CD14-positive monocyte (primary cell): ENCODE measurements at regions not wholly inside any gene's neighbourhood (a gene's known extent, or its start where the extent isn't known, plus 50 kb on each side); places are given as distances from the start of the nearest gene placed in this dataset.

ENCODE experiments used
- DNase-seq, 3 donors: peaks; one replicate each; pipeline ENCODE4 v3.0.0-alpha.2; 2011 to 2022
- H2AFZ ChIP-seq: 2 replicates; pipeline ENCODE4 v1.6.0; 2012; ENCODE audit warnings: mild to moderate bottlenecking, low read depth, low read length, inconsistent platforms; ENCODE audit not compliant: insufficient read depth, poor library complexity, severe bottlenecking
- H3K27ac ChIP-seq, 2 donors: 1 replicate in 1 of 2; 2 replicates in 1 of 2; pipeline ENCODE4 v1.5.1; 2012 to 2013; ENCODE audit warnings: low read length in 2 of 2, control low read depth in 1 of 2, inconsistent platforms in 1 of 2, low read depth in 1 of 2, mild to moderate bottlenecking in 1 of 2
- H3K27me3 ChIP-seq, 2 donors: one replicate each; pipeline versions ENCODE4 v1.6.0 to v1.6.1; 2011 to 2013; ENCODE audit warnings: low read length in 2 of 2; ENCODE audit not compliant: control insufficient read depth in 2 of 2, insufficient read depth in 2 of 2
- H3K36me3 ChIP-seq, 2 donors: replicated peaks in 1 of 2; 1 replicate in 1 of 2; 2 replicates in 1 of 2; pipeline versions ENCODE4 v1.5.1 to v1.6.1; 2012 to 2013; ENCODE audit warnings: low read length in 2 of 2, control low read depth in 1 of 2, inconsistent platforms in 1 of 2, mild to moderate bottlenecking in 1 of 2; ENCODE audit not compliant: insufficient read depth in 2 of 2, control insufficient read depth in 1 of 2
- H3K4me1 ChIP-seq, 2 donors: 1 replicate in 1 of 2; 2 replicates in 1 of 2; pipeline versions ENCODE4 v1.5.1 to v1.6.1; 2012 to 2013; ENCODE audit warnings: low read length in 2 of 2, control low read depth in 1 of 2, inconsistent platforms in 1 of 2, mild to moderate bottlenecking in 1 of 2, moderate library complexity in 1 of 2; ENCODE audit not compliant: insufficient read depth in 2 of 2, control insufficient read depth in 1 of 2
- H3K4me2 ChIP-seq: replicated peaks from 2 replicates; pipeline ENCODE3; 2012; ENCODE audit warnings: low read length, moderate library complexity, mild to moderate bottlenecking; ENCODE audit not compliant: poor library complexity, severe bottlenecking; ENCODE audit errors: extremely low read depth
- H3K4me3 ChIP-seq, 3 experiments: fragments of 200-600 bp in 1 of 3; sonication (generic) in 1 of 3; replicated peaks in 1 of 3; 1 replicate in 2 of 3; 2 replicates in 1 of 3; pipeline ENCODE4 v1.5.1; 2011 to 2013; ENCODE audit warnings: low read length in 3 of 3, mild to moderate bottlenecking in 3 of 3, control low read depth in 2 of 3, low read depth in 2 of 3, inconsistent platforms in 1 of 3, moderate library complexity in 1 of 3
- H3K79me2 ChIP-seq: 2 replicates; pipeline ENCODE4 v1.6.0; 2012; ENCODE audit warnings: mild to moderate bottlenecking, control low read depth, inconsistent platforms, low read length, moderate library complexity; ENCODE audit not compliant: insufficient read depth
- H3K9ac ChIP-seq: 2 replicates; pipeline ENCODE4 v1.6.0; 2017; ENCODE audit warnings: low read length, mild to moderate bottlenecking; ENCODE audit not compliant: insufficient read depth, poor library complexity, severe bottlenecking
- H3K9me3 ChIP-seq, 2 donors: replicated peaks in 1 of 2; 1 replicate in 1 of 2; 2 replicates in 1 of 2; pipeline versions ENCODE4 v1.5.1 to v1.6.1; 2012 to 2013; ENCODE audit warnings: low read length in 2 of 2, control low read depth in 1 of 2; ENCODE audit not compliant: control insufficient read depth in 1 of 2, insufficient read depth in 1 of 2
- H4K20me1 ChIP-seq: 2 replicates; pipeline ENCODE4 v1.6.0; 2012; ENCODE audit warnings: mild to moderate bottlenecking, low read length, control low read depth, moderate library complexity; ENCODE audit not compliant: insufficient read depth
- H3K27ac Mint-ChIP-seq, 7 donors: one replicate each; pipeline ENCODE4 v1.8.0; 2020; ENCODE audit warnings: mild to moderate bottlenecking in 7 of 7, mixed read lengths in 7 of 7, moderate library complexity in 6 of 7, inconsistent platforms in 2 of 7
- H3K27me3 Mint-ChIP-seq, 3 donors: one replicate each; pipeline ENCODE4 v1.8.0; 2021 to 2022; ENCODE audit warnings: low read depth in 3 of 3, mild to moderate bottlenecking in 3 of 3, mixed read lengths in 3 of 3, moderate library complexity in 3 of 3, inconsistent platforms in 1 of 3
- H3K36me3 Mint-ChIP-seq, 2 donors: one replicate each; pipeline ENCODE4 v1.8.0; 2020; ENCODE audit warnings: mixed read lengths in 2 of 2, inconsistent platforms in 1 of 2, mild to moderate bottlenecking in 1 of 2
- H3K4me1 Mint-ChIP-seq: one replicate; pipeline ENCODE4 v1.8.0; 2020; ENCODE audit warnings: mild to moderate bottlenecking, mixed read lengths
- H3K4me3 Mint-ChIP-seq, 2 donors: one replicate each; pipeline ENCODE4 v1.8.0; 2020; ENCODE audit warnings: mild to moderate bottlenecking in 2 of 2, mixed read lengths in 2 of 2, moderate library complexity in 1 of 2
- H3K9me3 Mint-ChIP-seq, 7 donors: one replicate each; pipeline ENCODE4 v1.8.0; 2020 to 2022; ENCODE audit warnings: mixed read lengths in 7 of 7, mild to moderate bottlenecking in 6 of 7, moderate library complexity in 6 of 7, inconsistent platforms in 2 of 7
- WGBS: methylation state at CpG from one replicate; pipeline ENCODE4 v1.1.5; 2013; ENCODE audit warnings: missing lambda C conversion rate; ENCODE audit not compliant: insufficient coverage; 5-methylcytosine and 5-hydroxymethylcytosine counted together
- intact Hi-C, 2 donors: fragments of 100-400 bp; cut with micrococcal nuclease; formaldehyde crosslinking; loops; one replicate each; pipeline versions ENCODE4 v1.15.0 to v1.15.1; 2023
- TF ChIP-seq, protein P1 (sequence below): fragments of 200-600 bp; IDR thresholded peaks from one replicate; pipeline ENCODE4 v1.8.0; 2022; ENCODE audit warnings: antibody characterized with exemption, mild to moderate bottlenecking

DNA sequence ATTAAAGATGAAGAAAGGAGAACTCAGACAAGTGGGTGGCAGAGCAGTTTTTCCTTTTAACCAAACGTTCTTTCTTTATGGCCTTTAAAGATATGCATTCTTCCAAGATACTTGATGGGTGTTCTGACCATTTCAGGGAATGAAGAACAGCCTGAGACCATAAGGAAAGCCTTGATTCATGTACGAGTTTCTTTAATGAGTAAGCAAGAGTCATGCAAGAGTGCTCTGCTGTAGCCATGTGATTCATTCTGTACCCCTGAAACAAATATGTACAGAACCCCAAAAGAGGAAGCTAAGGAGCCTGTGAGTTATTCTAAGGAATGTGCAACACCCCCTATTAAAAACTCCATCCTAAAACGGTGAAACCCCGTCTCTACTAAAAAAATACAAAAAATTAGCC is 372.8 kb downstream of the MTX2 start:
- H2AFZ ChIP-seq: no peak overlapping the region
- H3K27me3 Mint-ChIP-seq: peaks cover 60 to 81% (median 67%) of the 10 kb centered on the region in 3 donors
- WGBS: no CpG with 5 or more reads among the region's 4 CpGs

DNA sequence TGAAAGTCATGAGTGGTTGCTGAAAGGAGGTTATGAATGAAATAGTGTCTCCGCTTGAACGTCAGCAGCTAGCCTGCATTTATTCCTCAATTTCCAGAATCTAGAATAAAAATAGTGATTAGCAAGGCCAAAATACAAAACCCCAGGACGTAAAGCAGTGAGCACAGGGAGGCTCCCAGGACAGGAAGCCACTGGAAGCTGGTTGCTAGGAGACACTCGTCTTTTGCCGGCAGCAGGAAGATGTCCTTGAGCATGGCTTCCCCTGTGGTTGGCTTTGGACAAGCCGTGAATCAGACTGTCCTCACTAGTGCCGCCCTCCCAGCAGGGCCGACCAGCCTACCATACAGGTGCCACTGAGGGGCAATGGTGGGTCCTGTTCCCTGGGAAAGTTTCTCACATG is 374.4 kb downstream of the MTX2 start:
- Histone ChIP-seq H3K27ac (no peak overlapping the region), H3K9me3 (no peaks in the 10 kb centered on the region), H2AFZ (no peak overlapping the region), H3K36me3 (no peaks in the 10 kb centered on the region), H3K27me3 (peaks cover 63 to 84% of the 10 kb centered on the region in 2 donors), H4K20me1 (no peaks in the 10 kb centered on the region), H3K4me3 (no peak overlapping the region), H3K4me1 (no peaks in the 10 kb centered on the region), H3K79me2 (no peaks in the 10 kb centered on the region), H3K4me2 (no peak overlapping the region), H3K9ac (no peak overlapping the region)
- WGBS: 0% methylated on average over 4 of the region's 8 CpGs
- no peaks in the 10 kb centered on the region for H3K9me3 Mint-ChIP-seq
- no peaks in the 10 kb centered on the region for H3K36me3 Mint-ChIP-seq
- no peak for DNase-seq
- no peak overlapping the region for H3K27ac Mint-ChIP-seq
- TF ChIP-seq, protein P1, sequence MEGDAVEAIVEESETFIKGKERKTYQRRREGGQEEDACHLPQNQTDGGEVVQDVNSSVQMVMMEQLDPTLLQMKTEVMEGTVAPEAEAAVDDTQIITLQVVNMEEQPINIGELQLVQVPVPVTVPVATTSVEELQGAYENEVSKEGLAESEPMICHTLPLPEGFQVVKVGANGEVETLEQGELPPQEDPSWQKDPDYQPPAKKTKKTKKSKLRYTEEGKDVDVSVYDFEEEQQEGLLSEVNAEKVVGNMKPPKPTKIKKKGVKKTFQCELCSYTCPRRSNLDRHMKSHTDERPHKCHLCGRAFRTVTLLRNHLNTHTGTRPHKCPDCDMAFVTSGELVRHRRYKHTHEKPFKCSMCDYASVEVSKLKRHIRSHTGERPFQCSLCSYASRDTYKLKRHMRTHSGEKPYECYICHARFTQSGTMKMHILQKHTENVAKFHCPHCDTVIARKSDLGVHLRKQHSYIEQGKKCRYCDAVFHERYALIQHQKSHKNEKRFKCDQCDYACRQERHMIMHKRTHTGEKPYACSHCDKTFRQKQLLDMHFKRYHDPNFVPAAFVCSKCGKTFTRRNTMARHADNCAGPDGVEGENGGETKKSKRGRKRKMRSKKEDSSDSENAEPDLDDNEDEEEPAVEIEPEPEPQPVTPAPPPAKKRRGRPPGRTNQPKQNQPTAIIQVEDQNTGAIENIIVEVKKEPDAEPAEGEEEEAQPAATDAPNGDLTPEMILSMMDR: no peak
- H3K4me3 Mint-ChIP-seq: peak overlapping the region in 1 of 2 donors; percentile 4
- no peaks in the 10 kb centered on the region for H3K4me1 Mint-ChIP-seq
- H3K27me3 Mint-ChIP-seq: peaks cover 53 to 70% (median 58%) of the 10 kb centered on the region in 3 donors
- intact Hi-C loops: no loop called here

More for the DNA sequence above, 372.8 kb downstream of the MTX2 start:
- TF ChIP-seq, protein P1: no peak
- intact Hi-C loops: no loop called here
- Histone ChIP-seq H3K27me3 (peaks cover 68 to 92% of the 10 kb centered on the region in 2 donors), H3K9ac (no peak overlapping the region), H3K79me2 (no peaks in the 10 kb centered on the region), H3K4me3 (no peak overlapping the region), H3K36me3 (no peaks in the 10 kb centered on the region), H4K20me1 (no peaks in the 10 kb centered on the region), H3K9me3 (peaks cover 0 to 6% of the 10 kb centered on the region in 2 donors), H3K4me2 (no peak overlapping the region), H3K4me1 (peaks cover 0 to 12% of the 10 kb centered on the region in 2 donors), H3K27ac (no peak overlapping the region)
- Mint-ChIP-seq H3K9me3 (peaks cover 0 to 6% (median 0%) of the 10 kb centered on the region in 7 donors), H3K4me1 (peaks cover 5% of the 10 kb centered on the region), H3K4me3 (no peak overlapping the region), H3K27ac (no peak overlapping the region), H3K36me3 (no peaks in the 10 kb centered on the region)
- DNase-seq: no peak
